ENCODE measurements at regions not wholly inside any gene's neighbourhood (a gene's known extent, or its start where the extent isn't known, plus 50 kb on each side); places are given as distances from the start of the nearest gene placed in this dataset.

DNA sequence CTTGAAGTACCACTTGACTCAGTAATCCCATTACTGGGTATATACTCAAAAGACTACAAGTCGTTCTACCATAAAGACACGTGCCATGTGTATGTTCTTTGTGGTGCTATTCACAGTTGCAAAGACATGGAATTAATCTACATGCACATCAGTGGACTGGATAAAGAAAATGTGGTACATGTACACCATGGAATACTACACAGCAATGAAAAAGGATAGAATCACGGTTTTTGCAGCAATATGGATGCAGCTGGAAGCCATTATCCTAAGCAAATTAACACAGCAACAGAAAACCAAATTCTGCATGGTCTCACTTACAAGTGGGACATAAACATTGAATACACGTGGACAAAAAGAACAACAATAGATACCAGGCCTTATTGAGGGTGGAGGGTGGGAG lies 583.4 kb upstream of the CELF2 start:
- no peak for TF ChIP-seq POLR2A (IDR thresholded peaks at IDR 0.05)
- TF ChIP-seq, protein P1, sequence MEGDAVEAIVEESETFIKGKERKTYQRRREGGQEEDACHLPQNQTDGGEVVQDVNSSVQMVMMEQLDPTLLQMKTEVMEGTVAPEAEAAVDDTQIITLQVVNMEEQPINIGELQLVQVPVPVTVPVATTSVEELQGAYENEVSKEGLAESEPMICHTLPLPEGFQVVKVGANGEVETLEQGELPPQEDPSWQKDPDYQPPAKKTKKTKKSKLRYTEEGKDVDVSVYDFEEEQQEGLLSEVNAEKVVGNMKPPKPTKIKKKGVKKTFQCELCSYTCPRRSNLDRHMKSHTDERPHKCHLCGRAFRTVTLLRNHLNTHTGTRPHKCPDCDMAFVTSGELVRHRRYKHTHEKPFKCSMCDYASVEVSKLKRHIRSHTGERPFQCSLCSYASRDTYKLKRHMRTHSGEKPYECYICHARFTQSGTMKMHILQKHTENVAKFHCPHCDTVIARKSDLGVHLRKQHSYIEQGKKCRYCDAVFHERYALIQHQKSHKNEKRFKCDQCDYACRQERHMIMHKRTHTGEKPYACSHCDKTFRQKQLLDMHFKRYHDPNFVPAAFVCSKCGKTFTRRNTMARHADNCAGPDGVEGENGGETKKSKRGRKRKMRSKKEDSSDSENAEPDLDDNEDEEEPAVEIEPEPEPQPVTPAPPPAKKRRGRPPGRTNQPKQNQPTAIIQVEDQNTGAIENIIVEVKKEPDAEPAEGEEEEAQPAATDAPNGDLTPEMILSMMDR (IDR thresholded peaks at IDR 0.05) = no peak

Data from esophagus squamous epithelium (tissue), 4 donors.